ENCODE measurements at regions not wholly inside any gene's neighbourhood (a gene's known extent, or its start where the extent isn't known, plus 50 kb on each side); places are given as distances from the start of the nearest gene placed in this dataset.
"Not testable (repeated sequence)": the region's sequence is repeated elsewhere in the genome, so short reads cannot be mapped to it uniquely, and the experiment has no call there.

- TF ChIP-seq GLIS3 (CRISPR knock-in tag; IDR thresholded peaks at IDR 0.05) (no peak), TSHZ2 (CRISPR knock-in tag; IDR thresholded peaks at IDR 0.05) (no peak), ZNF8 (CRISPR knock-in tag; IDR thresholded peaks at IDR 0.05) (no peak), ESRRG (CRISPR knock-in tag; IDR thresholded peaks at IDR 0.05) (no peak), SNAI2 (CRISPR knock-in tag; IDR thresholded peaks at IDR 0.05) (no peak), ZC3H10 (CRISPR knock-in tag; IDR thresholded peaks at IDR 0.05) (no peak), ARNTL (CRISPR knock-in tag; IDR thresholded peaks at IDR 0.05; ENCODE audit: borderline replicate concordance, low read depth) (no peak), POU6F1 (CRISPR knock-in tag; IDR thresholded peaks at IDR 0.05; ENCODE audit: borderline replicate concordance, low read depth) (no peak), OSR1 (CRISPR knock-in tag; IDR thresholded peaks at IDR 0.05) (no peak), PPARA (CRISPR knock-in tag; IDR thresholded peaks at IDR 0.05; ENCODE audit: borderline replicate concordance) (no peak), RARB (CRISPR knock-in tag; IDR thresholded peaks at IDR 0.05) (no peak), CSRNP3 (CRISPR knock-in tag; IDR thresholded peaks at IDR 0.05) (no peak)
- peak; percentile 37 for ATAC-seq
Measured at GRCh38 chr6:27694547-27694874, 217.7 kb downstream of the OR2B2 start.

- TF ChIP-seq ZNF70 (CRISPR knock-in tag; IDR thresholded peaks at IDR 0.05) (no peak), ZFP30 (CRISPR knock-in tag; IDR thresholded peaks at IDR 0.05) (no peak), SNAI2 (CRISPR knock-in tag; IDR thresholded peaks at IDR 0.05) (no peak), RARB (CRISPR knock-in tag; IDR thresholded peaks at IDR 0.05) (no peak), ZFP3 (CRISPR knock-in tag; IDR thresholded peaks at IDR 0.05) (no peak), TSHZ2 (CRISPR knock-in tag; IDR thresholded peaks at IDR 0.05) (no peak), POU6F1 (CRISPR knock-in tag; IDR thresholded peaks at IDR 0.05; ENCODE audit: borderline replicate concordance, low read depth) (no peak), OSR1 (CRISPR knock-in tag; IDR thresholded peaks at IDR 0.05) (no peak), PPARA (CRISPR knock-in tag; IDR thresholded peaks at IDR 0.05; ENCODE audit: borderline replicate concordance) (no peak)
- peak; percentile 80 for ATAC-seq
Measured at GRCh38 chr6:27693766-27694546, 218.2 kb downstream of the OR2B2 start.

- ATAC-seq: not testable (repeated sequence)
Measured at GRCh38 chr6:27692133-27692532, 219.2 kb upstream of the ZNF184 start.

GRCh38 chr6:27688014-27688586 lies 215.2 kb upstream of the ZNF184 start:
- ATAC-seq: peak; percentile 88
- TF ChIP-seq ZFP30 (CRISPR knock-in tag; IDR thresholded peaks at IDR 0.05) (no peak), CREB5 (CRISPR knock-in tag; IDR thresholded peaks at IDR 0.05; ENCODE audit: low read depth) (no peak), RARB (CRISPR knock-in tag; IDR thresholded peaks at IDR 0.05) (peak; percentile 72; the same call in 1 of the 2 replicates), TOX (CRISPR knock-in tag; IDR thresholded peaks at IDR 0.05; ENCODE audit: borderline replicate concordance) (no peak), ZNF8 (CRISPR knock-in tag; IDR thresholded peaks at IDR 0.05) (no peak), BACH2 (CRISPR knock-in tag; IDR thresholded peaks at IDR 0.05; ENCODE audit: borderline replicate concordance) (no peak), PATZ1 (CRISPR knock-in tag; IDR thresholded peaks at IDR 0.05; ENCODE audit: borderline replicate concordance) (peak; percentile 23; the same call in 1 of the 2 replicates), GLIS3 (CRISPR knock-in tag; IDR thresholded peaks at IDR 0.05) (0 out of 2 replicates have a peak, but pooled peaks have one; percentile 69)
